Neural cell (in vitro differentiated cells): ENCODE measurements at regions not wholly inside any gene's neighbourhood (a gene's known extent, or its start where the extent isn't known, plus 50 kb on each side); places are given as distances from the start of the nearest gene placed in this dataset.
"Not testable (repeated sequence)": the region's sequence is repeated elsewhere in the genome, so short reads cannot be mapped to it uniquely, and the experiment has no call there.

Experiments
- H2AFZ ChIP-seq: fragments of 200-600, 300-800 bp; sonication (generic), shearing (Covaris generic); 2 replicates; pipeline ENCODE4 v1.6.0; 2014; ENCODE audit warnings: low read depth, mild to moderate bottlenecking, antibody characterized with exemption, low read length, moderate library complexity
- H3F3A ChIP-seq: fragments of 200-600 bp; shearing (Covaris generic); 2 replicates; pipeline ENCODE4 v1.6.1; 2016; ENCODE audit warnings: mild to moderate bottlenecking, moderate library complexity, mixed read lengths, antibody characterized with exemption, low read length; ENCODE audit not compliant: insufficient read depth, poor library complexity, severe bottlenecking
- H3K27ac ChIP-seq: fragments of 200-600, 300-800 bp; sonication (generic), shearing (Covaris generic); 2 replicates; pipeline ENCODE4 v1.5.1; 2014; ENCODE audit warnings: mild to moderate bottlenecking, low read length, moderate library complexity
- H3K27me3 ChIP-seq: fragments of 300-800, 200-600 bp; sonication (generic), shearing (Covaris generic); 2 replicates; pipeline ENCODE4 v1.6.0; 2014; ENCODE audit warnings: mild to moderate bottlenecking, low read depth, low read length, moderate library complexity; ENCODE audit not compliant: insufficient read depth
- H3K36me3 ChIP-seq: fragments of 300-800, 200-600 bp; sonication (generic), shearing (Covaris generic); 2 replicates; pipeline ENCODE4 v1.5.1; 2014; ENCODE audit warnings: mild to moderate bottlenecking, antibody characterized with exemption, low read length, moderate library complexity; ENCODE audit not compliant: insufficient read depth
- H3K4me2 ChIP-seq: fragments of 300-800, 200-600 bp; sonication (generic), shearing (Covaris generic); 2 replicates; pipeline ENCODE4 v1.6.0; 2014; ENCODE audit warnings: mild to moderate bottlenecking, low read length
- H3K4me3 ChIP-seq: fragments of 300-800, 200-600 bp; sonication (generic), shearing (Covaris generic); 2 replicates; pipeline ENCODE4 v1.5.1; 2014; ENCODE audit warnings: mild to moderate bottlenecking, low read length, moderate library complexity
- H3K79me2 ChIP-seq: fragments of 200-600 bp; shearing (Covaris generic); replicated peaks from 2 replicates; pipeline ENCODE4 v1.6.0; 2014; ENCODE audit warnings: mild to moderate bottlenecking, low read length, moderate library complexity; ENCODE audit not compliant: insufficient read depth
- H3K9ac ChIP-seq: fragments of 300-800, 200-600 bp; sonication (generic), shearing (Covaris generic); 2 replicates; pipeline ENCODE4 v1.6.1; 2016; ENCODE audit warnings: mild to moderate bottlenecking, low read length, mixed read lengths
- H3K9me2 ChIP-seq: fragments of 200-600 bp; shearing (Covaris generic); 2 replicates; pipeline ENCODE4 v1.6.1; 2016; ENCODE audit warnings: mild to moderate bottlenecking, low read length, mixed read lengths; ENCODE audit not compliant: insufficient read depth
- H3K9me3 ChIP-seq: fragments of 200-600, 300-800 bp; sonication (generic), shearing (Covaris generic); 2 replicates; pipeline ENCODE4 v1.6.1; 2016; ENCODE audit warnings: mild to moderate bottlenecking, mixed run types, low read length, moderate library complexity, mixed read lengths
- H4K20me1 ChIP-seq: fragments of 200-600 bp; shearing (Covaris generic); 2 replicates; pipeline ENCODE4 v1.6.1; 2016; ENCODE audit warnings: mild to moderate bottlenecking, mixed run types; ENCODE audit not compliant: insufficient read depth
- CTCF ChIP-seq: fragments of 450-650 bp; IDR thresholded peaks from 2 replicates; pipeline ENCODE4 v1.5.1; 2014; ENCODE audit warnings: antibody characterized with exemption, mild to moderate bottlenecking, moderate library complexity; ENCODE audit not compliant: poor library complexity, severe bottlenecking
- EP300 ChIP-seq: fragments of 450-650 bp; conservative IDR thresholded peaks from 2 replicates; pipeline ENCODE4 v1.6.1; 2014; ENCODE audit warnings: antibody characterized with exemption, mild to moderate bottlenecking, moderate library complexity; ENCODE audit not compliant: poor library complexity, severe bottlenecking
- EZH2 ChIP-seq: fragments of 200-600, 300-800 bp; shearing (Covaris generic), sonication (generic); IDR thresholded peaks from 2 replicates; pipeline ENCODE4 v1.6.1; 2014; ENCODE audit warnings: antibody characterized with exemption, low read length, borderline replicate concordance, mild to moderate bottlenecking; ENCODE audit not compliant: insufficient read depth, poor library complexity, severe bottlenecking
- POLR2AphosphoS5 ChIP-seq: IDR thresholded peaks from 2 replicates; pipeline ENCODE4 v1.6.1; 2012
- RAD21 ChIP-seq: fragments of 450-650 bp; conservative IDR thresholded peaks from 2 replicates; pipeline ENCODE4 v1.6.1; 2014; ENCODE audit warnings: antibody characterized with exemption, mild to moderate bottlenecking, moderate library complexity
- SMC3 ChIP-seq: fragments of 450-650 bp; conservative IDR thresholded peaks from 2 replicates; pipeline ENCODE4 v1.6.1; 2014; ENCODE audit warnings: antibody characterized with exemption, mild to moderate bottlenecking, moderate library complexity; ENCODE audit not compliant: poor library complexity
- TAF1 ChIP-seq: IDR thresholded peaks from 2 replicates; pipeline ENCODE4 v1.6.1; 2012; ENCODE audit warnings: low read depth

GRCh38 chrX:84796321-84796720, 207.4 kb upstream of the APOOL start:
- H3K4me3 ChIP-seq: no peak overlapping the region
- H3K9ac ChIP-seq: no peak overlapping the region
- no peaks in the 10 kb centered on the region for H3K36me3 ChIP-seq
- H3K9me2 ChIP-seq: no peaks in the 10 kb centered on the region
- TF ChIP-seq CTCF: no peak
- H3F3A ChIP-seq: no peaks in the 10 kb centered on the region
- no peak overlapping the region for H2AFZ ChIP-seq
- no peaks in the 10 kb centered on the region for H3K79me2 ChIP-seq
- no peaks in the 10 kb centered on the region for H3K27me3 ChIP-seq
- no peaks in the 10 kb centered on the region for H3K9me3 ChIP-seq
- no peak overlapping the region for H3K27ac ChIP-seq
- no peaks in the 10 kb centered on the region for H4K20me1 ChIP-seq
- H3K4me2 ChIP-seq: no peak overlapping the region

- H3K9me2 ChIP-seq: no peaks in the 10 kb centered on the region
- H3K27me3 ChIP-seq: no peaks in the 10 kb centered on the region
- no peak overlapping the region for H3K9ac ChIP-seq
- TF ChIP-seq RAD21 (no peak), POLR2AphosphoS5 (no peak), EZH2 (no peak), SMC3 (no peak), CTCF (no peak), EP300 (no peak), TAF1 (no peak)
- H3F3A ChIP-seq: no peaks in the 10 kb centered on the region
- H3K4me2 ChIP-seq: no peak overlapping the region
- H3K79me2 ChIP-seq: no peaks in the 10 kb centered on the region
- no peaks in the 10 kb centered on the region for H3K9me3 ChIP-seq
- no peaks in the 10 kb centered on the region for H3K36me3 ChIP-seq
- no peaks in the 10 kb centered on the region for H4K20me1 ChIP-seq
- H3K27ac ChIP-seq: no peak overlapping the region
- no peak overlapping the region for H2AFZ ChIP-seq
- H3K4me3 ChIP-seq: no peak overlapping the region
Measured at GRCh38 chrX:84830836-84831235, 172.8 kb upstream of the APOOL start.

GRCh38 chrX:84846541-84846940, 157.1 kb upstream of the APOOL start:
- H3K36me3 ChIP-seq, H3K79me2 ChIP-seq, H2AFZ ChIP-seq, H3K4me3 ChIP-seq, H4K20me1 ChIP-seq, H3K9ac ChIP-seq, H3F3A ChIP-seq, H3K4me2 ChIP-seq, H3K27me3 ChIP-seq, H3K27ac ChIP-seq, H3K9me3 ChIP-seq, H3K9me2 ChIP-seq: not testable (repeated sequence)

- not testable (repeated sequence) for H4K20me1 ChIP-seq, H3F3A ChIP-seq, H3K36me3 ChIP-seq, H2AFZ ChIP-seq, H3K27me3 ChIP-seq, H3K27ac ChIP-seq, H3K4me2 ChIP-seq, H3K79me2 ChIP-seq, H3K9ac ChIP-seq, H3K4me3 ChIP-seq, H3K9me2 ChIP-seq, H3K9me3 ChIP-seq
Measured at GRCh38 chrX:84851183-84851582, 152.5 kb upstream of the APOOL start.

GRCh38 chrX:84856791-84857190, 146.9 kb upstream of the APOOL start:
- not testable (repeated sequence) for H3K9me2 ChIP-seq, H4K20me1 ChIP-seq, H3F3A ChIP-seq, H3K27ac ChIP-seq, H3K9ac ChIP-seq, H3K4me2 ChIP-seq, H3K36me3 ChIP-seq, H3K79me2 ChIP-seq, H3K27me3 ChIP-seq, H3K4me3 ChIP-seq, H3K9me3 ChIP-seq, H2AFZ ChIP-seq

- not testable (repeated sequence) for H3F3A ChIP-seq, H3K36me3 ChIP-seq, H3K9ac ChIP-seq, H3K4me2 ChIP-seq, H3K4me3 ChIP-seq, H3K27ac ChIP-seq, H2AFZ ChIP-seq, H3K79me2 ChIP-seq, H3K9me2 ChIP-seq, H3K9me3 ChIP-seq, H3K27me3 ChIP-seq, H4K20me1 ChIP-seq
Measured at GRCh38 chrX:84858771-84859170, 144.9 kb upstream of the APOOL start.
